ENCODE measurements at regions not wholly inside any gene's neighbourhood (a gene's known extent, or its start where the extent isn't known, plus 50 kb on each side); places are given as distances from the start of the nearest gene placed in this dataset.

- TF ChIP-seq SP1 (IDR thresholded peaks at IDR 0.05) (no peak), CTCF (IDR thresholded peaks at IDR 0.05; ENCODE audit: low read depth, low read length, missing input control) (no peak), JUND (IDR thresholded peaks at IDR 0.05) (no peak), ATF3 (IDR thresholded peaks at IDR 0.05) (no peak), HNF4G (IDR thresholded peaks at IDR 0.05) (no peak), YY1 (IDR thresholded peaks at IDR 0.05) (no peak), MAX (IDR thresholded peaks at IDR 0.05) (no peak), REST (IDR thresholded peaks at IDR 0.05) (no peak), GABPA (IDR thresholded peaks at IDR 0.05 in 1 of 2, conservative IDR thresholded peaks at IDR 0.05 in 1 of 2) (no peak)
Observed at GRCh38 chr3:144462337-144462736, 490.7 kb downstream of the DIPK2A start.
